HUES48 (cell line): ENCODE measurements at regions not wholly inside any gene's neighbourhood (a gene's known extent, or its start where the extent isn't known, plus 50 kb on each side); places are given as distances from the start of the nearest gene placed in this dataset.
"Not testable (repeated sequence)": the region's sequence is repeated elsewhere in the genome, so short reads cannot be mapped to it uniquely, and the experiment has no call there.

Source experiments
- H3K27ac ChIP-seq: one replicate; pipeline ENCODE4 v1.7.0; 2013; ENCODE audit warnings: low read depth, low read length, inconsistent platforms
- H3K27me3 ChIP-seq: 2 replicates; pipeline ENCODE4 v1.6.1; 2013; ENCODE audit warnings: mild to moderate bottlenecking, low read length; ENCODE audit not compliant: control insufficient read depth, insufficient read depth
- H3K36me3 ChIP-seq: 2 replicates; pipeline ENCODE4 v1.6.1; 2013; ENCODE audit warnings: low read length; ENCODE audit not compliant: control insufficient read depth, insufficient read depth
- H3K4me1 ChIP-seq: 2 replicates; pipeline ENCODE4 v1.6.1; 2013; ENCODE audit warnings: mild to moderate bottlenecking, low read length; ENCODE audit not compliant: control insufficient read depth, insufficient read depth
- H3K4me3 ChIP-seq: 2 replicates; pipeline ENCODE4 v1.5.1; 2013; ENCODE audit warnings: mild to moderate bottlenecking, low read depth, low read length
- H3K9ac ChIP-seq: 2 replicates; pipeline ENCODE4 v1.6.1; 2013; ENCODE audit warnings: mild to moderate bottlenecking, low read depth, low read length, moderate library complexity
- H3K9me3 ChIP-seq: 2 replicates; pipeline ENCODE4 v1.6.1; 2013; ENCODE audit warnings: low read length; ENCODE audit not compliant: control insufficient read depth, insufficient read depth

DNA sequence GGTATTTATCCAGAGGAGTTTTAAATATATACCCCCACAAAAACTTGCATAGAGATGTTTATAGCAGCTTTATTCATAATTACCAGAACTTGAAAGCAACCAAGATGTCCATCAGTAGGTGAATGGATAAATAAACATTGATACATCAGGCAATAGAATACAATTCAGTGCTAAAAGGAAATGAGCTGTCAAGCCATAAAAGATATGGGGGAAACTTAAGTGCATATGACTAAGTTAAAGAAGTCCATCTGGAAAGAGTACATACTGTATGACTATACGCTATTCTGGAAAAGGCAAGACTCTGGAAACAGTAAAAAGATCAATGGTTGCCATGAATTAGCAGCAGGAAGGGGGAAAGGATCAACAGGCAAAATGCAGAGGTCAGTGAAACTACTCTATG is 366.7 kb downstream of the HHIPL2 start:
- H3K9ac ChIP-seq: no peak overlapping the region
- H3K4me1 ChIP-seq: no peaks in the 10 kb centered on the region
- H3K4me3 ChIP-seq: no peak overlapping the region
- H3K36me3 ChIP-seq: no peaks in the 10 kb centered on the region
- H3K27ac ChIP-seq: no peak overlapping the region
- H3K27me3 ChIP-seq: no peaks in the 10 kb centered on the region
- no peaks in the 10 kb centered on the region for H3K9me3 ChIP-seq

DNA sequence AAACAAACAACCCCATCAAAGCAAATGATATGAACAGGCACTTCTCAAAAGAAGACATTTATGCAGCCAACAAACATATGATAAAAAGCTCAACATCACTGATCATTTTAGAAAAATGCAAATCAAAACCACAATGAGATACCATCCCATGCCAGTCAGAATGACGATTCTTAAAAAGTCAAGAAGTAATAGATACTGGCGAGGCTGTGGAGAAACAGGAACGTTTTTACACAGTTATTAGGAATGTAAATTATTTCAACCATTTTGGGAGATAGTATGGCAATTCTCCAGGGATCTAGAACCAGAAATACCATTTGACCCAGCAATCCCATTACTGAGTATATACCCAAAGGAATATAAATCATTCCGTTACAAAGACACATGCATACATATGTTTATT is 370.4 kb downstream of the HHIPL2 start:
- H3K9ac ChIP-seq, H3K36me3 ChIP-seq, H3K4me3 ChIP-seq, H3K9me3 ChIP-seq, H3K27ac ChIP-seq, H3K4me1 ChIP-seq, H3K27me3 ChIP-seq: not testable (repeated sequence)

- Histone ChIP-seq H3K4me3 (no peak overlapping the region), H3K4me1 (no peaks in the 10 kb centered on the region), H3K9ac (no peak overlapping the region), H3K9me3 (no peaks in the 10 kb centered on the region), H3K27me3 (no peaks in the 10 kb centered on the region), H3K36me3 (no peaks in the 10 kb centered on the region), H3K27ac (no peak overlapping the region)
These were observed 376.9 kb downstream of the HHIPL2 start for GRCh38 chr1:222171005-222171404.

DNA sequence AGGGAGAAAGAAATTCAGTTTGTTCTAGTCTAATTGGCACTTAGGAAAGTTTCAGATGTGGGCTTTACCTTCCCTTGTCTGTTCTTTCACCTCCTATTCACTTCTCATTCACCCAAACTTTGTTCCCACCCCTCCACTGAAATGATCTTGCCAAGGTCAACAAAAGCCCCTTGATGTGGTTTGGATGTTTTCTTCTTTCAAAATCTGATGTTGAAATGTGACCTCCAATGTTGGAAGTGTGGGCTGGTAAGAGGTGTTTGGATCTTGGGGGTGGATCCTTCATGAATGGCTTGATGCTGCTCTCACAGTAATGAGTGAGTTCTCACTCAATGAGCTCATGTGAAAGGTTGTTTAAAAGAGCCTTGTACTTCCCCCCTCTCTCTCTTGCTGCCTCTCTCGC is 379.3 kb downstream of the HHIPL2 start:
- Histone ChIP-seq H3K27ac (no peak overlapping the region), H3K27me3 (no peaks in the 10 kb centered on the region), H3K9ac (no peak overlapping the region), H3K4me1 (no peaks in the 10 kb centered on the region), H3K4me3 (no peak overlapping the region), H3K36me3 (no peaks in the 10 kb centered on the region), H3K9me3 (no peaks in the 10 kb centered on the region)

GRCh38 chr1:222167896-222168295 is 380.0 kb downstream of the HHIPL2 start:
- no peak overlapping the region for H3K9ac ChIP-seq
- H3K27ac ChIP-seq: no peak overlapping the region
- no peaks in the 10 kb centered on the region for H3K4me1 ChIP-seq
- H3K27me3 ChIP-seq: no peaks in the 10 kb centered on the region
- H3K4me3 ChIP-seq: no peak overlapping the region
- H3K36me3 ChIP-seq: no peaks in the 10 kb centered on the region
- H3K9me3 ChIP-seq: no peaks in the 10 kb centered on the region

DNA sequence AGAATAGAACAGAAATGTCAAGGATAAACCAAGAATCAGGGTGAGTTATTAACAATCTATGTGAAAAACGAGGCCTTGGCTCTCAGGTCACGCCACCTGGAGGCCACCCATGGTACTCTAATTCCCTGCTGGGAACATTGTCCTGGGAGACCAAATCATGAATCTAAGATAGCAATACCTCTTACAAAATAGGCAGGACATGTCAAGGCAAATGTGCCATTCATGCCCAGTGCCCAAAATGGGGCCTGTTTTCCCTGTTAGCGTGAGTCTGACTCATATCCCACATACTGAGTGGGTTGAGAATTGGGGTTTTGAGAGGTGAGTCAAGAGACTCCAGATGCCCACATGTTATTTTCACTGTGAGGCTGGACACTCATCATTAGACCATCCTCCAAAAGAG is 380.8 kb downstream of the HHIPL2 start:
- no peaks in the 10 kb centered on the region for H3K9me3 ChIP-seq
- no peaks in the 10 kb centered on the region for H3K4me1 ChIP-seq
- H3K9ac ChIP-seq: no peak overlapping the region
- no peak overlapping the region for H3K4me3 ChIP-seq
- H3K27me3 ChIP-seq: no peaks in the 10 kb centered on the region
- H3K27ac ChIP-seq: no peak overlapping the region
- no peaks in the 10 kb centered on the region for H3K36me3 ChIP-seq

- no peak overlapping the region for H3K9ac ChIP-seq
- H3K9me3 ChIP-seq: no peaks in the 10 kb centered on the region
- no peaks in the 10 kb centered on the region for H3K4me1 ChIP-seq
- H3K27me3 ChIP-seq: no peaks in the 10 kb centered on the region
- no peak overlapping the region for H3K27ac ChIP-seq
- no peaks in the 10 kb centered on the region for H3K36me3 ChIP-seq
- no peak overlapping the region for H3K4me3 ChIP-seq
These were observed 382.3 kb downstream of the HHIPL2 start for GRCh38 chr1:222165629-222166028.

GRCh38 chr1:222163895-222164294 is 384.0 kb downstream of the HHIPL2 start:
- Histone ChIP-seq H3K4me3 (no peak overlapping the region), H3K36me3 (no peaks in the 10 kb centered on the region), H3K9me3 (no peaks in the 10 kb centered on the region), H3K27me3 (no peaks in the 10 kb centered on the region), H3K4me1 (no peaks in the 10 kb centered on the region), H3K27ac (no peak overlapping the region), H3K9ac (no peak overlapping the region)

- no peaks in the 10 kb centered on the region for H3K36me3 ChIP-seq
- H3K4me3 ChIP-seq: no peak overlapping the region
- H3K9ac ChIP-seq: no peak overlapping the region
- no peak overlapping the region for H3K27ac ChIP-seq
- no peaks in the 10 kb centered on the region for H3K4me1 ChIP-seq
- H3K9me3 ChIP-seq: no peaks in the 10 kb centered on the region
- H3K27me3 ChIP-seq: no peaks in the 10 kb centered on the region
These were observed 386.2 kb downstream of the HHIPL2 start for GRCh38 chr1:222161676-222162075.

GRCh38 chr1:222157612-222158011 is 390.3 kb downstream of the HHIPL2 start:
- Histone ChIP-seq H3K9ac (no peak overlapping the region), H3K9me3 (no peaks in the 10 kb centered on the region), H3K27me3 (no peaks in the 10 kb centered on the region), H3K27ac (no peak overlapping the region), H3K36me3 (no peaks in the 10 kb centered on the region), H3K4me1 (no peaks in the 10 kb centered on the region), H3K4me3 (no peak overlapping the region)

GRCh38 chr1:222140206-222140605 is 398.3 kb upstream of the DUSP10 start:
- Histone ChIP-seq H3K4me1 (no peaks in the 10 kb centered on the region), H3K9me3 (no peaks in the 10 kb centered on the region), H3K9ac (no peak overlapping the region), H3K4me3 (no peak overlapping the region), H3K27me3 (no peaks in the 10 kb centered on the region), H3K36me3 (no peaks in the 10 kb centered on the region), H3K27ac (no peak overlapping the region)

GRCh38 chr1:222138095-222138494 is 396.2 kb upstream of the DUSP10 start:
- Histone ChIP-seq H3K36me3 (no peaks in the 10 kb centered on the region), H3K27ac (no peak overlapping the region), H3K4me1 (no peaks in the 10 kb centered on the region), H3K9me3 (no peaks in the 10 kb centered on the region), H3K4me3 (no peak overlapping the region), H3K27me3 (no peaks in the 10 kb centered on the region), H3K9ac (no peak overlapping the region)
